ENCODE measurements at regions not wholly inside any gene's neighbourhood (a gene's known extent, or its start where the extent isn't known, plus 50 kb on each side); places are given as distances from the start of the nearest gene placed in this dataset.
A peak's percentile ranks its signal among the peaks of the same experiment; 100 is the strongest.
"Not testable (repeated sequence)": the region's sequence is repeated elsewhere in the genome, so short reads cannot be mapped to it uniquely, and the experiment has no call there.

DNA sequence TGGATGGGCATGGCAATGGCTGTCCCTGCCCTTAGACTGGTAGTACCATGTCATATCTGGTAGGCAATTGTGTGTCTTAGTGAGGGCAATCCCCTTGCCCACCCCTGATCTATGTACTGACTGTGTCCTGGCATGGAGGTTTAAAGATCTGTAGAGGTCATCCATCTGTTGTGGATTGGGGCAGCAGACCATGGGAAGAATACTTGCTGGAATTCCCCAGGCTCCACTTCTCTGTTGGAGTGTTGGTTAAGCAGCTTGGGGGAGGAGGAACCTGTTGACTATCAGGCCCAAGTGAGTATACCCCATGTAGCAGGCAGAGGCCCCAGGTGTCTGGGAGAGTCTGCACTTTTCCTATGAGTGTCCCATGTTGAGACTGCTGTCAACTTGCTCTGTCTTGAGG, 246.7 kb upstream of the DIPK2B start:
- DNase-seq: peak; percentile 8

DNA sequence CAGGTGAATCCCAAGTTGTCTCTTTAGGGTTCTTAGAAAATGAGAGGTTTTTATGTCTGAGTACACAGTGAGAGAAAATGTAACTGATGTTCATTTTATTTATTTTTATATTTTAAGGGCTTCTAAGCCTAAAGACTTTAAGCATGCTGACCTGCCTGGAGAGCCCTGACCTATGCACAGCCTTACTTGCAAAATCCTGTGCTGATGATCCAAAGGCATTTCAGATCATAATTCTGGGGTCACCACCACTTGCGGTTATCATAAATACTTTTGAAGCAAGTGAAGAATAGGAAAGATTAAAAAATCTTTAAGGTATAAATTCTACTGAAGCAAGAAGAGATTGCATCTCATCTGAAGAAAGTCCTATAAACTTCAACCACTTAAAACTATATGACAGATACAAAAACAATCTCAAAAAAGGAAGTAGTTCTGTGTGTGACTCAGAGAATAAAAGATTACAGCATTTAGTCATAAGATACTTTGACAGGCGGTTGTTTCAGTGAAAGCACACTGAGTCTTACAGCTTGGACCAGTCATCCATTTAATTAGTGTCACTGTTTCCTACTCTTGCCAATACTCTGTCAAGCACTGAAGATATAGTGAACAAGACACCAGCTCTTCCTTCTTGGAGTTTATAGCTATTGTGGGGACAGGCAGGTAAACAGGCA, 245.2 kb upstream of the DIPK2B start:
- DNase-seq: peak; percentile 74

GRCh38 chrX:45437186-45437585, 236.5 kb upstream of the DIPK2B start:
- no peak for DNase-seq

GRCh38 chrX:45435481-45435880, 234.8 kb upstream of the DIPK2B start:
- DNase-seq: no peak

GRCh38 chrX:45434231-45434630, 233.6 kb upstream of the DIPK2B start:
- DNase-seq: no peak

GRCh38 chrX:45428831-45429230, 228.2 kb upstream of the DIPK2B start:
- no peak for DNase-seq

- no peak for DNase-seq
Measured at GRCh38 chrX:45424326-45424725, 223.7 kb upstream of the DIPK2B start.

GRCh38 chrX:45422216-45422925, 221.7 kb upstream of the DIPK2B start:
- DNase-seq: no peak

DNA sequence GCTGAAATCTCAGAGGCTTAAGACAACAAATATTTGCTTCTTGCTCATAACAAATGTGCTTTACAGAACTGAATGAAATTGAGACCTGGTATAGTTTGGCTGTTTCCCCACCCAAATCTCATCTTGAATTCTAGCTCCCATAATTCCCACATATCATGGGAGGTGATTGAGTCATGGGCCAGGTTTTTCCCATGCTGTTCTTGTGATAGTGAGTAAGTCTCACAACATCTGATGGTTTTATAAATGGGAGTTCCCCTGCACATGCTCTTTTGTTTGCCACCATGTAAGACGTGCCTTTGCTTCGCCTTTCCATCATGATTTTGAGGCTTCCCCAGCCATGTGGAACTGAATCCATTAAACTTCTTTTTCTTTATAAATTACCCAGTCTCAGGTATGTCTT, 221.1 kb upstream of the DIPK2B start:
- DNase-seq: no peak

DNA sequence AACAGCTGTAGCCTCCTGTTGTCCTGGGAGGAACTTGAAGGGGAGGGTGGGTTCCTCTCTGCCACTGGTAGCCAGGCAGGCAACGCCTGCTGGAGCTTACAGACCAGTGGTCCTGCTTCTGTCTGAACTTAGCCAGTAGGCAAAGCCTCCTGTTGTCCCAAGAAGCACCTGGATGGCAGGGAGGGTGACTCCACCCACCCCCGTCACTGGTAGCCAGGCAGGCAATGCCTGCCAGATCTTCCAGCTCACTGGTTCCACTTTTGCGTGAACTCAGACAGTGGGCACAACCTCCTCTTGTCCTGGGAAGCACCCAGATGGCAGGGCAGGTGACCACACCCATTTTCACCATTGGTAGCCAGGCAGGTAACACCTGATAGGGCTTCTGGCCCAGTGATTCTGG, 203.5 kb upstream of the DIPK2B start:
- no peak for DNase-seq

GRCh38 chrX:45401923-45402322, 201.2 kb upstream of the DIPK2B start:
- no peak for DNase-seq

DNA sequence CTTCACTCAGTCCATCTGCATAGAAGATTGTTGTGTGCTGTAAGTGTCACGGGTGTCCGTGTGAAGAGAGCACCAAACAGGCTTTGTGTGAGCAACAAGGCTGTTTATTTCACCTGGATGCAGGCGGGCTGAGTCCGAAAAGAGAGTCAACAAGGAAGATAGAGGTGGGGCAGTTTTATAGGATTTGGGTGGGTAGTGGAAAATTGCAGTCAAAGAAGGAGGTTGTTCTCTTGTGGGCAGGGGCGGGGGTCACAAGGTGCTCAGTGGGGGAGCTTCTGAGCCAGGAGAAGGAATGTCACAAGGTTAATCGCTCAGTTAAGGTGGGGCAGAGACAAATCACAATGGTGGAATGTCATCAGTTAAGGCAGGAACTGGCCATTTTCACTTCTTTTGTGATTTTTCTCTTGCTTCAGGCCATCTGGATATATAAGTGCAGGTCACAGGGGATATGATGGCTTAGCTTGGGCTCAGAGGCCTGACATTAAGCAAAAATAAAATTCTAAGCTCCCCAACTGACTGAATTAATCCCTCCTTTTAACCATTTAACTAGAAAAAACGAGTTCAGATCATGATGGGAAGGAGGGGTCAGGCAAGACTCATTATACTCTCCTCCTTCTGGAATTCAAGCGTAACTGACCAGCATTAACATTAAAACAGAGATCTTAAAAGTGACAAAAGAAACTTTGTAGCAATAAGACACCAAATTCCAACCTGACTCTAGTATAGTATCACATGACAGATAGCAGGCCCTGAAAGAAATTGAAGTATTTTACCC, 200.5 kb upstream of the DIPK2B start:
- DNase-seq: not testable (repeated sequence)

DNA sequence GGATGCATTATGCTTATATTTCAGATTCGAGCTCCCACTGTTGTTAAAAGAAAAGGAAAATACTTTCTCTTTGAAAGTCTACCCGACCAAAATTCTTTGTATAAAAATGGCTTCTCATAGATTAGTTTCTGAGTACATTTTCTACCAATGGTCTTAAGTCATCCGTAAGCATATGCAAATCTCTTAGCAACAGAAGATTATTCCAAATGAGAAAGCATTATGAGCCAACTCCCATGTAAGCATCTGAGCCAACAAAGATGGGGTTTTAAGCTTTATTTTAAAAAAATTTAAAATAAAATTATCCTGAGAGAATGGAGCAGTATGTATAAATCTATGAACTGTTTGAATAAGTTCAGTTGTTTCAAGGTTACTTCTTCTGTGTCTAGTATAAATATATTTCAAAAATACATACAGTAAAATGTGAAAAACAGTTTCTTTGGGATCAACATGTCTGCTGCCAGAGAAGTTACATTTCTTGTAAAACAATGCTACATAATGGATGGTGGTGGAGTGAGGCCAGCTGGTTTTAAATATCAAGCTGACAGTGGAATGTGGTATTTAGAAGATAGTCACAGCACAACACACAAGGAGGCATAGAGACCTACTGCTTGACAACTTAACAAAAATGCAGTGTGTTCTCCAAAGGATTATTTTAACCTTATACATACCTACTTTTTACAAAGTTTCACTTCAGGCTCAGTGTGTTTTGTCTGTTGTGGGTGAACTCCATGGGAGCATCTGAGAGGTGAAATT, 199.5 kb upstream of the DIPK2B start:
- DNase-seq: no peak

DNA sequence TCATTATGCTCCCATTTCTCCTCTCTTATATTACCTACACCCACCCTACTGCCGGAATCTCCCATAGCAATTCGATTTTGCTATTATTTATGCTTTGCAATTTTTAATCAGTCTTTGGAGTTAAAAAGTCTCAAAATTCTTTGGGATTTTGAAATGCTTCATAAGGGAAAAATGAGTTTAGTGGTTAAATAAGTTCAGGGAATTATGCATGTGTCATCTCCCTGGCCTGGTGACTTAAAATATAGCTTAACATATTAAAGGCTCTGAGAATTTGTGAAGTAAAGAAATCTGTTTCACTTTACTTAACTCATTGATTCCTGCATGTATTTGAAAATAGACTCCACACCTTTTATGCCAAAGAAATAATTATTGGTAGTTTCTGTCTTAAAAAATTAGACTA, 185.1 kb upstream of the DIPK2B start:
- no peak for DNase-seq

GRCh38 chrX:45381841-45382240, 181.2 kb upstream of the DIPK2B start:
- DNase-seq: no peak

GRCh38 chrX:45381366-45381765, 180.7 kb upstream of the DIPK2B start:
- no peak for DNase-seq

DNA sequence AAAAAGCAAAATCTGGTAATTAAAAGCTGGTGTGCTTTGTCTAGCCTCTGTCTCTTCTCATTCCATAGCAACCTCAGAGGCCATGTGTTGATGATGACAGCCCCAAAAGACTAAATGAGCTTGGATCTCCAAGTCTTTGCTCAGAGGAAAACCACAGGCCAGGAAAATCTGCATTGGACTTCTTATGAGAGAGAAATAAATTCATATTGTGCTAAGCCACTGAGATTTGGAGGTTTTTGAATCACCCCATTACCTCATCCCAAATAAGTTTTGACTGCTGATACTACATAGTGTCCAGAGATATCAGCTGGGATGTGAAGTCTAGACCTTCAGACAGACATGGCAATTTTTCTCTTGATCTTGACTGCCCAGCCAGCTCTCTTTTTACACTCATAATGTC, 178.6 kb upstream of the DIPK2B start:
- DNase-seq: no peak

- DNase-seq: peak; percentile 0
Measured at GRCh38 chrX:45372151-45372550, 171.5 kb upstream of the DIPK2B start.

DNA sequence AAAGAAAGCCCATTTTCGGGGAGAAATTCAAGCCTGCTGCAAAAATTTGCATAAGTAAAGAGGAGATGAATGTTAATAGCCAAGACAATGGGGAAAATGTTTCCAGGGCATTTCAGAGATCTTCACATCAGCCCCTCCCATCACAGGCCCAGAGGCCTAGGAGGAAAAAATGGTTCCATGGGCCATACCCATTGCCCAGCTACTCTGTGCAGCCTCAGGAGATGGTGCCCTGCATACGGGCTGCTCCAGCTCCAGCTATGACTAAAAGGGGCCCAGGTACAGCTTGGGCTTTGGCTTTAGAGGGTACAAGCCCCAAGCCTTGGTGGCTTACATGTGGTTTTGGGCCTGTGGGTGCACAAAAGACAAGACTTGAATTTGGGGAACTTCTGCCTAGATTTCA, 168.0 kb upstream of the DIPK2B start:
- no peak for DNase-seq

DNA sequence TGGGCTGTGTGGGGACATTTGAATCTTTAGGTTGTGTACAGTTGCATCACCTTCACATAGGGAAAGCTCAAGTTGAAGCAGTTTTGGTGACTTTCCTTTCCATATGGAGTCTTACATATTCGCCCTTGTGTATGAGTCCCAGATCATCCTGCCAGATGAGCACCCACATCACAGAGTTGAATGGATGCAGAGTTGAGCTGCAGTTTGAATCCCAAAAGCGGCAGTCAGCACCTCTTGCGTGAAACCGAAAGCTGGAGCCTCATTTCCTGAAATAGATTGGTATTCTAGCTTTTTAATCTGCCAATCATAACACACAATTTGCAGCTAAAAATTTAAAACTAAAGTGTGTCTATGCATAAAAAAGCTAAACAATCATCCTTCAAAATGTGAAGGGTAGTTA, 162.9 kb upstream of the DIPK2B start:
- DNase-seq: no peak

DNA sequence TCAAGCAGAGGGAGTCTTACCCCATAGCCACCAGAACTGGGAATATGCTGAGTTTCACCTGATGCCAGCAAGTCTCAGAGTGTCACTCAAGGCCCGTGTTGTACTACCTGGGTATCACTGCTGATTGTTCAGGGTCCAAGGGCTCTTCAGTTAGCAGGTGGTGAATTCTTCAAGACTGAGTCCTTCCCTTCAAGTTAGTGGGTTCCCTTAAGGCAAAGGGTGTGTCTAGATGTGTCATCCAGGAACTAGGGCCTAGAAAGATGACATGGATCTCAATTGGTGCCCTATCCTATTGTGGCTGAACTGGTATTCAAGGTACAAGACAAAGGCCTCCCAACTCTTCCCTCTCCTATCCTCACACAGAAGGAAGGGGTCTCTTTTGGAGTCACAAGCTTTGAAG, 159.9 kb upstream of the DIPK2B start:
- DNase-seq: no peak

GRCh38 chrX:45358392-45358791, 157.7 kb upstream of the DIPK2B start:
- DNase-seq: no peak

DNA sequence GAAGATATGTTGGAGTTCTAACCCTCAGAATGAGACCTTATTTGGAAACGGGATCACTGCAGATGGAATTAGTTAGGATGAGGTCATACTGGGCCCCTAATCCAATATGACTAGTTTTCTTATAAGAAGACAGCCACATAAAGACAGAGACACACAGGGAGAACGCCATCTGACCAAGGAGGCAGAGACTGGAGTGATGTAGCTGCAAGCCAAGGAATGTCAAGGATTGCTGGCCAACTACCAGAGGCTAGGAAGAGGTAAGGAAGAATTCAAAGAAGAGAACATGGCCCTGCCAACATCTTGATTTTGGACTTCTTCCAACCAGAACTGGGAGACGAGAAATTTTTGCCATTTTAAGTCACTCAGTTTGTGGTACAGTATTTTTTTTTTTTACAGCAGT, 152.8 kb upstream of the DIPK2B start:
- DNase-seq: no peak

Data from suppressor macrophage treated with lipopolysaccharide for 4 hours (primary cell).